Tibial nerve (tissue), 4 donors: ENCODE measurements at regions not wholly inside any gene's neighbourhood (a gene's known extent, or its start where the extent isn't known, plus 50 kb on each side); places are given as distances from the start of the nearest gene placed in this dataset.
A peak's percentile ranks its signal among the peaks of the same experiment; 100 is the strongest.

Experiments
- DNase-seq, 2 donors: peaks; one replicate each; pipeline ENCODE4 v3.0.0-alpha.2; 2019; ENCODE audit warnings: low spot score in 2 of 2
- H3K27ac ChIP-seq, 4 donors: fragments of 200-600 bp; sonication (generic) in 3 of 4; one replicate each; pipeline ENCODE4 v1.5.1; 2017 to 2019; ENCODE audit warnings: mild to moderate bottlenecking in 1 of 4
- H3K27me3 ChIP-seq, 2 donors: fragments of 200-600 bp; sonication (generic) in 1 of 2; one replicate each; pipeline versions ENCODE4 v1.5.1 to v1.6.0; 2017 to 2019
- H3K36me3 ChIP-seq, 3 donors: fragments of 200-600 bp; sonication (generic); one replicate each; pipeline ENCODE4 v1.5.1; 2018 to 2019
- H3K4me1 ChIP-seq, 4 donors: fragments of 200-600 bp; sonication (generic) in 3 of 4; one replicate each; pipeline ENCODE4 v1.5.1; 2017 to 2019
- H3K4me3 ChIP-seq, 4 donors: fragments of 200-600 bp; sonication (generic) in 3 of 4; one replicate each; pipeline ENCODE4 v1.5.1; 2017 to 2019; ENCODE audit warnings: mild to moderate bottlenecking in 1 of 4, moderate library complexity in 1 of 4
- H3K9me3 ChIP-seq, 4 donors: fragments of 200-600 bp; sonication (generic) in 3 of 4; one replicate each; pipeline ENCODE4 v1.5.1; 2017 to 2019
- CTCF ChIP-seq, 5 experiments: fragments of 200-600 bp in 3 of 5; fragments of 450-650 bp in 2 of 5; sonication (generic) in 3 of 5; IDR thresholded peaks; one replicate each; pipeline ENCODE4 v1.5.1; 2016 to 2019; ENCODE audit warnings: antibody characterized with exemption in 5 of 5, mild to moderate bottlenecking in 3 of 5, moderate library complexity in 2 of 5
- EP300 ChIP-seq, 2 donors: sonication (generic); formaldehyde crosslinking; IDR thresholded peaks; one replicate each; pipeline ENCODE4 v1.6.1; 2017; ENCODE audit warnings: antibody characterized with exemption in 2 of 2, mild to moderate bottlenecking in 1 of 2
- POLR2A ChIP-seq, 2 donors: fragments of 450-650 bp; IDR thresholded peaks; one replicate each; pipeline ENCODE4 v1.6.1; 2017; ENCODE audit warnings: antibody characterized with exemption in 2 of 2, mild to moderate bottlenecking in 2 of 2, moderate library complexity in 2 of 2
- WGBS, 2 donors: methylation state at CpG; one replicate each; pipeline ENCODE4 v1.1.5; 2018; 5-methylcytosine and 5-hydroxymethylcytosine counted together

- Histone ChIP-seq H3K4me1 (peaks cover 0 to 28% (median 6%) of the 10 kb centered on the region in 4 donors), H3K27ac (no peak overlapping the region), H3K9me3 (no peaks in the 10 kb centered on the region), H3K36me3 (no peaks in the 10 kb centered on the region), H3K27me3 (no peaks in the 10 kb centered on the region), H3K4me3 (no peak overlapping the region)
- TF ChIP-seq POLR2A (IDR thresholded peaks at IDR 0.05) (no peak), EP300 (IDR thresholded peaks at IDR 0.05) (no peak), CTCF (IDR thresholded peaks at IDR 0.05) (no peak)
- DNase-seq = no peak
- 73 to 80% methylated on average over 6 of the region's 6 CpGs for whole genome bisulfite sequencing, 2 donors
Observed at GRCh38 chr9:108474356-108474755, 381.4 kb downstream of the ACTL7B start.

- Histone ChIP-seq H3K27me3 (no peaks in the 10 kb centered on the region), H3K36me3 (no peaks in the 10 kb centered on the region), H3K4me3 (no peak overlapping the region), H3K27ac (no peak overlapping the region), H3K4me1 (peaks cover 0 to 27% (median 4%) of the 10 kb centered on the region in 4 donors), H3K9me3 (no peaks in the 10 kb centered on the region)
- no peak for TF ChIP-seq EP300 (IDR thresholded peaks at IDR 0.05)
- no peak for TF ChIP-seq POLR2A (IDR thresholded peaks at IDR 0.05)
- TF ChIP-seq CTCF (IDR thresholded peaks at IDR 0.05) = no peak
- WGBS, 2 donors = 44 to 46% methylated on average over 9 of the region's 9 CpGs
- peak in 1 of 2 donors; percentile 41 for DNase-seq
Observed at GRCh38 chr9:108473209-108474112, 382.3 kb downstream of the ACTL7B start.

- no peak overlapping the region for H3K27ac ChIP-seq
- H3K4me3 ChIP-seq = no peak overlapping the region
- 78 to 82% methylated on average over 8 of the region's 8 CpGs for WGBS, 2 donors
- no peak for TF ChIP-seq CTCF (IDR thresholded peaks at IDR 0.05)
- no peak for TF ChIP-seq POLR2A (IDR thresholded peaks at IDR 0.05)
- no peak for TF ChIP-seq EP300 (IDR thresholded peaks at IDR 0.05)
- no peaks in the 10 kb centered on the region for H3K9me3 ChIP-seq
- DNase-seq = no peak
- peaks cover 0 to 45% (median 2%) of the 10 kb centered on the region in 4 donors for H3K4me1 ChIP-seq
- no peaks in the 10 kb centered on the region for H3K27me3 ChIP-seq
- no peaks in the 10 kb centered on the region for H3K36me3 ChIP-seq
Observed at GRCh38 chr9:108469654-108470053, 386.1 kb downstream of the ACTL7B start.

GRCh38 chr9:108468364-108468763 is 387.4 kb downstream of the ACTL7B start:
- no peaks in the 10 kb centered on the region for H3K27me3 ChIP-seq
- H3K27ac ChIP-seq = peak overlapping the region in 1 of 4 donors; percentile 26
- TF ChIP-seq POLR2A (IDR thresholded peaks at IDR 0.05) = no peak
- TF ChIP-seq CTCF (IDR thresholded peaks at IDR 0.05) = peak in 2 of 5 experiments; percentile 10 to 17
- 86 to 94% methylated on average over 4 of the region's 4 CpGs for WGBS, 2 donors
- no peak overlapping the region for H3K4me3 ChIP-seq
- H3K4me1 ChIP-seq = peaks cover 0 to 41% (median 0%) of the 10 kb centered on the region in 4 donors
- no peak for DNase-seq
- no peaks in the 10 kb centered on the region for H3K36me3 ChIP-seq
- H3K9me3 ChIP-seq = no peaks in the 10 kb centered on the region

GRCh38 chr9:108467653-108468324 is 388.0 kb downstream of the ACTL7B start:
- Histone ChIP-seq H3K27ac (peak overlapping the region in 2 of 4 donors; percentile 22 to 26), H3K9me3 (no peaks in the 10 kb centered on the region), H3K36me3 (no peaks in the 10 kb centered on the region), H3K27me3 (no peaks in the 10 kb centered on the region), H3K4me1 (peaks cover 0 to 36% (median 0%) of the 10 kb centered on the region in 4 donors), H3K4me3 (no peak overlapping the region)
- no peak for DNase-seq
- no peak for TF ChIP-seq CTCF (IDR thresholded peaks at IDR 0.05)
- no peak for TF ChIP-seq EP300 (IDR thresholded peaks at IDR 0.05)
- 68 to 71% methylated on average over 6 of the region's 6 CpGs for WGBS, 2 donors
